ENCODE measurements at regions not wholly inside any gene's neighbourhood (a gene's known extent, or its start where the extent isn't known, plus 50 kb on each side); places are given as distances from the start of the nearest gene placed in this dataset.

DNA sequence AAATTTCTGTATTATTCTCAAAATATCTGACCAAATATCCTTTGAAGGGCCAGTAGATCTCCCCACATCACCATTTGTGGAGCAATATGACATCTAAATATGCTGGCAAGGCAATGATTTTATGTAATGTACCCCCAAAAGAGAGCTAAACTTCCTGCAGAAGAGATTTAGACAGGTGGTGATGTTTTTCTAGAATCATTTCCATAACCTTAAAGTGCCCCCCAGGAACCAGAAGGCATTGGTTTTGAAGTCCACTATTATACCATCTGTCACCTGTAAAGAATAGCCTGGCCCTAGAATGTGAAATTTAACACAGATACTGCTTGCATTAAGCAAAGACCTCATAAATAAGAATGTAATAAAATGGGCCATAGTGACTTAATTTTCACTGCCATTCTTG, 77.9 kb upstream of the ABLIM1 start:
- Histone ChIP-seq H3K9me2 (ENCODE audit: insufficient read depth) (no peaks in the 10 kb centered on the region), H3K9me3 (ENCODE audit: control insufficient read depth in 1 of 2, insufficient read depth in 1 of 2, low read depth in 1 of 2, low read length in 2 of 2) (no peaks in the 10 kb centered on the region), H3K4me1 (ENCODE audit: control insufficient read depth in 1 of 2, insufficient read depth in 2 of 2, low read length in 2 of 2) (no peaks in the 10 kb centered on the region), H3K36me3 (ENCODE audit: control insufficient read depth in 1 of 2, insufficient read depth in 2 of 2, low read length in 2 of 2) (no peaks in the 10 kb centered on the region), H2AFZ (ENCODE audit: low read depth, low read length, poor library complexity, severe bottlenecking) (no peak overlapping the region), H3K79me2 (ENCODE audit: insufficient read depth, low read length) (no peaks in the 10 kb centered on the region), H3K4me3 (replicated peaks in 1 of 2; ENCODE audit: low read depth in 1 of 2, low read length in 2 of 2) (no peak overlapping the region), H3K27me3 (ENCODE audit: insufficient read depth, low read length) (no peaks in the 10 kb centered on the region), H3K4me2 (ENCODE audit: low read length) (no peak overlapping the region), H4K20me1 (ENCODE audit: insufficient read depth) (no peaks in the 10 kb centered on the region), H3K9ac (ENCODE audit: low read length) (no peak overlapping the region), H3K27ac (ENCODE audit: low read depth, low read length) (no peak overlapping the region)
- TF ChIP-seq POLR2AphosphoS5 (IDR thresholded peaks at IDR 0.05; ENCODE audit: low read depth, low read length) = no peak
- no peak for TF ChIP-seq REST (IDR thresholded peaks at IDR 0.05; ENCODE audit: low read depth)
- no peak for TF ChIP-seq JUND (IDR thresholded peaks at IDR 0.05)
- TF ChIP-seq TCF7L2 (IDR thresholded peaks at IDR 0.05; ENCODE audit: borderline replicate concordance, extremely low read depth, insufficient read depth, insufficient read length) = no peak
- TF ChIP-seq SP1 (IDR thresholded peaks at IDR 0.05; ENCODE audit: low read depth) = no peak
- no peak for TF ChIP-seq SIN3A (IDR thresholded peaks at IDR 0.05; ENCODE audit: low read depth)
- TF ChIP-seq ELF1 (IDR thresholded peaks at IDR 0.05; ENCODE audit: borderline replicate concordance, low read depth) = no peak
- no peak for TF ChIP-seq EZH2 (IDR thresholded peaks at IDR 0.05)
- TF ChIP-seq FOSL1 (IDR thresholded peaks at IDR 0.05; ENCODE audit: low read depth) = no peak
- TF ChIP-seq POLR2A (IDR thresholded peaks at IDR 0.05; ENCODE audit: borderline replicate concordance, extremely low read depth, insufficient read depth, insufficient read length) = no peak
- TF ChIP-seq EGR1 (IDR thresholded peaks at IDR 0.05; ENCODE audit: low read depth) = no peak
- no peak for TF ChIP-seq RAD21 (IDR thresholded peaks at IDR 0.05; ENCODE audit: low read depth)
- no peak for TF ChIP-seq CBX3 (IDR thresholded peaks at IDR 0.05; ENCODE audit: low read depth)
- TF ChIP-seq ZBTB33 (IDR thresholded peaks at IDR 0.05; ENCODE audit: extremely low read depth, insufficient replicate concordance, low read length) = no peak
- no peak for TF ChIP-seq CTCF (IDR thresholded peaks at IDR 0.05 in 2 of 3, conservative IDR thresholded peaks at IDR 0.05 in 1 of 3; ENCODE audit: borderline replicate concordance in 1 of 3, insufficient read depth in 1 of 3, low read depth in 2 of 3, low read length in 2 of 3)
- intact Hi-C loops (cut with micrococcal nuclease) = no loop called here
- no peak for DNase-seq (ENCODE audit: low read depth, low spot score)
- CTCF ChIA-PET = no interaction called here
- no TSS peak for BruUV-seq (replicated peaks)
- no peak for ATAC-seq
- POLR2A ChIA-PET = no interaction called here
- RAD21 ChIA-PET (ENCODE audit: low non-redundant PET in 1 of 2, low total read pairs in 2 of 2, uncharacterized antibody in 2 of 2, unreplicated experiment in 2 of 2) = no interaction called here
